ENCODE measurements at regions not wholly inside any gene's neighbourhood (a gene's known extent, or its start where the extent isn't known, plus 50 kb on each side); places are given as distances from the start of the nearest gene placed in this dataset.
"Not testable (repeated sequence)": the region's sequence is repeated elsewhere in the genome, so short reads cannot be mapped to it uniquely, and the experiment has no call there.

GRCh38 chr12:107583551-107583950 is 102.0 kb upstream of the PWP1 start:
- no peak for DNase-seq (ENCODE audit: low read depth in 2 of 2)

DNA sequence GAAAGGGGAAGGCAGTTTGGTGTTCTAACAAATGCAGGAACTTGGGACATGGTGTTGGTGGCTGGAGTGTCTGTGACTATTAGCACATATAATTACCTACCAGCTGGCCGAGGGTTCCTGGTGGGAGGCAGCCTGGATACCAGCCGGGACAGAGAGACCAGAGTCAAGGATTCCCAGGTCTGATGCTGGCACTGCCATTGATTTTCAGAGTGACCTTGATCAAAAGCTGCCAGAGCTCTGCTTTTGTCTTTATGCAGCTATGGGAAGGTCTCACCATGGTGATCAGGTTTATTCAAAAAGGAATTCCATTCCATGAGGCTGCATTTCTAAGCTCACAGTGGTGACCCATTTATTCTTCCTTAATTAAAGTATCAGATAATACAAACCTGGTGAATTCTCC is 101.0 kb upstream of the PWP1 start:
- no peak for DNase-seq (ENCODE audit: low read depth in 2 of 2)

- no peak for DNase-seq (ENCODE audit: low read depth in 2 of 2)
Observed at GRCh38 chr12:107586256-107586970, 99.2 kb upstream of the PWP1 start.

- DNase-seq (ENCODE audit: low read depth in 2 of 2): no peak
Observed at GRCh38 chr12:107590413-107590812, 95.2 kb upstream of the PWP1 start.

DNA sequence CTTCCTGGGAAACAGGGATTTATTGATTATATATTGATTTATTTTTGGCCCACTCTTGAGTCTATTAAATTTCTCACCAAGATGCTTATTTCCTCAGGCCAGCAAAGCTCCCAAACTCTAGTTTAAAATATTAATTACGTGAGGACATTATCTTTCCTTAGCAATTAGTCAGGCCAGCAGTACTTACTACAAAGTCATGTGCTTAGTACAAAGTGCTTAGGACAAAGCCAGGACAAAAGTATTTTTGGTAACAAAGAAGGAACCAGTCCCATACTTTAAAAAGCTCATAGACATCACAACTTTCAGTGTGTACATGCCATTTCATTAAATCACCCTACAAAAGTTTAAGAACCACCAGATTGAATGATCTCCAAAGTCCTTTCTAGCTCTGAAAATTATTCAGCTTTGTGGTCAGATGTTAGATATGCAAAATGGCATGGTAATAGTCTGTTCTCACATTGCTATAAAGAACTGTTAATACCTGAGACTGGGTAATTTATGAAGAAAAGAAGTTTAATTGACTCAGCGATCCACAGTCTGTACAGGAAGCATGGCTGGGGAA is 94.7 kb upstream of the PWP1 start:
- DNase-seq (ENCODE audit: low read depth in 2 of 2): no peak

- no peak for DNase-seq (ENCODE audit: low read depth in 2 of 2)
Observed at GRCh38 chr12:107593713-107594381, 91.8 kb upstream of the PWP1 start.

DNA sequence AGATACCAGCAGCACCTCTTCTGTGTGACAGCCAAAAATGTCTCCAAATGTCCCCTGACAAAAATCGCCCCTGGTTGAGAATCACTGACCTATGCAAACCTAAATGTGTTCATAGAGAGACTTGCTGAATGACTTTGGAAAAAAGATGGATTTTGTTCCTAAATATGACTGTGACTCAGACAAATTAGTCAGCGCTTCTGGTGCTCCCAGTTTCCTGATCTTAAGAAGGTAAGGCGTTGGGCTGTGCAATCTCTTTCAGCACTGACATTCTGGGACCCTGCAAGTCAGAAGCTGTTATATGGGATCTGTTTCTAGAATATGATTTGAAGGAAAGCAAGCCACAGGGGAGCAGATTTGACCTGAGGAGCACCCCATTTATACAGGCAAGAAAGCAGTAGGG is 90.6 kb upstream of the PWP1 start:
- no peak for DNase-seq (ENCODE audit: low read depth in 2 of 2)

DNA sequence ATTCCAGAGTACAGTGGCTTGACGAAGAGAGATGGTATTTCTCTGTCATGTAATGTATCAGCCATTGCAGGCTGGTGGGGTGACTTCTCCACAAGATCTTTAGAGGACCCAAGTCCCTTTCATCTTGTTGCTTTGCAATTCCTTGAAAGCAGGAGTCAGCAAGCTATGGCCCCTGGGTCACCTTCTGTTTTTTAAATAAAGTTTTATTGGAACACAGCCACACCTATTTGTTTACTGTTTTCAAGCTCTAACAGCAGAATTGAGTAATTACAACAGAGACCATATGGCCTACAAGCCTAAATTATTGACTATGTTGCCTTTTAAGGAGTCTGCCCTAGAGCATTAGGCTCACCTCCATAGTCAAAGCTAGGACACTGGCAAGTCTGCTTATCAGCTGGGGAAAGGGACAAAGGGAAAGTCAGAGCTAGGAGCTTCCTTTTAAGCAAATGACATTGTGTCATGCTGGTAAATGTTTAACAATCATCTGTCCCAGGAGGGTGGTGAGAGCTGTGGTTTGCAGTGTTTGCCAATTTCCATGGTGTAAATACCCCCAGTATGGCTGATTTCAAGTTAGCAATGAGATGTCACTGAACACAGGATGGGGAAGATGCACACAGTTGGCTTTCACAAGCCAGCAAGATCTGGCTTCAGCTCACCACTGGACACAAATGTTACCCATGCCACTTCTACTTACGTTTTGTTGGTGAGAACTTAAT is 87.7 kb upstream of the PWP1 start:
- DNase-seq (ENCODE audit: low read depth in 2 of 2): no peak

GRCh38 chr12:107598906-107599305 is 86.7 kb upstream of the PWP1 start:
- no peak for DNase-seq (ENCODE audit: low read depth in 2 of 2)

GRCh38 chr12:107600581-107601144 is 84.9 kb upstream of the PWP1 start:
- DNase-seq (ENCODE audit: low read depth in 2 of 2): no peak

DNA sequence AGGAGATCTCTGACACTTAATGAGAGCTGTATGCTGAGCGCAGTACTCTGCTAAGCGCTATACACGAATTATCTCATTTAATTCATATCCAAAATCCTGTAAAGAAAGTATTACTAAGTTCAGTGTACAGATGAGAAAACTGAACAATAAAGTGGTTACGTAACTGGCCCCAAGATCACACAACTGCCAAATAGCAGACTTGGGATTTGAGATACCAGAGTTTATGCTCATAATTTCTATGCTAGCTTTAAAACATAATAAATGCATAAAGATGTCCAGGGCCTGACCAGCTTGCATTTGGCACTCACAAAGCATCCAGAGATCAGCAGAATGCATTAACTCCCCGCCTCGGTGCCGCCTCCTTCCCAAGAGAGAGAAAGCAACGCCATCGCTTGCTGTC is 83.2 kb upstream of the PWP1 start:
- DNase-seq (ENCODE audit: low read depth in 2 of 2): no peak

GRCh38 chr12:107605293-107605692 is 80.3 kb upstream of the PWP1 start:
- DNase-seq (ENCODE audit: low read depth in 2 of 2): no peak

DNA sequence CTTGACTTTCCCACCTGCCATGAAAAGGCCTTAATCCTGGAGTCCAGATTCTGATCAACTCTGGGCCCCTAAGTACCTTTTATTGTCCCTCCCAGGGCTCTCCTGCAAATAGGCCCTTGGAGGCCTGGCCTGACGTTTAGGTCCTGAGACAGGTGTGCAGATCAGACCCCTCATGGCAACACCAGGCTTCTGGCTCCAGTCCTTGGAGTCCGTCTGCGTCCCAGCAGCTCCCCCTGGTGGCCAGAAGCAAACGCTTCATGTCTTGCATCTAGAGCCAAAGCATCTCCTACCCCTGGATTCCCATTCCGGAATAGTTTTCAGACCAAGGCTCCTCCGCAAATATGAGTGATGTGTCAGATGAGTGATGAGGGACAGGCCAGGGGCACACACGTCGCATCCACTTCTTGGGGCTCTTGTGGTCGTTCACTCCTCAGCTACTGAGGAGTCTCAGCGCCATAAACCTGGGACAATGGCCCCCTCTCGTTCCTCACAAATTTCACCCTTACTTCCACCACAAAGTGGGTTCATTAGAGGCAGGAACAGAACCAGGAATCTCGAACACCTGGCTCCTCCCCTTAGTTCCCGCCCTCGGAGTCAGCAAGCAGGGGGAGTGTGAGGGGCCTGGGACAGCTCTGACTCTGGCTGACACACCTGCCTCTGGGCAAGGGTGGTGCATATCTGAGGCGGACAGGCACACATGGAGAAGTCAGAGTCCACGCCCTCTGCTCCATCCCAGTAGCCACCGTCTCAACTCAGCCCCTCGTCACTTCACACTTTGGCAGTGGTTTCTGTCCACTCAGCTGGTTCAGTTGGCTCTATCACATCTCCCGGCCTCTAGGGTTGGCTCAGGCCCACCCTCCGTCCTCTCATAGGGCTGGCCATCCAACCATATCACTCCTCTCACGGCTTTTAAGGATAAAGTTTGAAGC is 77.9 kb upstream of the PWP1 start:
- peak; percentile 71 to 81 for DNase-seq (ENCODE audit: low read depth in 2 of 2)

DNA sequence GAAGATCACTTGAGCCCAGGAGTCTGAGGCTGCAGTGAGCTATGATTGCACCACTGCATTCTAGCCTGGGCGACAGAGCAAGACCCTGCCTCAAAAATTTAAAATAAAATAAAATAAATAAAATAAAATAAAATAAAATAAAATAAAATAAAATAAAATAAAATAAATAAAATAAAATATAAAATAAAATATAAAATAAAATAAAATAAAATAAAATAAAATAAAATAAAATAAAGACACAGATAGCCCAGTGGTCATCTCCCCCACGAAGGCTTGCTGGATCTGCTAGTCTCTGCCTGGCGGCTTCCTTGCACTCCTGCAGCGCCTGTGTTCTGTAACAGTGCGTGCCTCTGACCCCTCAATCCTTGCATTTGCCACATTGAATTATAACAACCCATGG is 76.8 kb upstream of the PWP1 start:
- DNase-seq (ENCODE audit: low read depth in 2 of 2): not testable (repeated sequence)

DNA sequence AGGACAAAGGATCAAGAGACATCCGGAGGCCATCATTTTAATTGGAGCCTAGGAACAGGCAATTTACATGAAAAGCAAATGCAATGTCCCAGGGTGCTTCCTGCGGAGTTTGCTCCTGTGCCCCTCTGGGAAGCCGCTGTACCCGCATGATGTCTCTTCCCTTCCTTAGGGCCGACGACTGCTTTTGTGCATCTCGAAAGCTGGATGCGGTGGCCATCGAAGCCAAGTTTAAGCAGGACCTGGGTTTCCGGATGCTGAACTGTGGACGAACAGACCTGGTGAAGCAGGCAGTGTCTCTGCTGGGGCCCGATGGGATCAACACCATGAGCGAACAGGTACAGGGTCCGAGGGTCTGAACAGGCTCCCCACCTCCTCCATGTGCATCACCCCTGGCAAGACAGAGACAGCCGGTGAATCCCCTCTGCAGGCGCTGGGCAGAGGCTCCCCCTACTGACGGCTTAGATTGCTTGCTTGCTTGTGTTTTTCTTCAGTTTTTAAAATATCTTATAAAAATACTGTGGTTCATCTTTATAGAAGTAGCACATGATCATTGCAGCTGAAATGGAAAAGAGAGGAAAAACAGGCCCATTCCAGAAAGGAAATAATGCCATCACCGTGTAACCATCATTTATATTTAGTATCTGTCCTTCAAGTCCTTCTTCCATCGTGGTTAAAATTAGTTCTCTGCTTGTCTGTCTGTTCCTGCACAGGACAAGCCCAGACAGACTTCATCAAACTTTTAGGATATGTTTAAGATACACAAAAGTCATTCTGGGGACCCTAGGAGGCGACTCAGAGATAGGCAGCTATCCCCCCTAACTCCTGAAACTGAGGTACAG is 75.4 kb upstream of the PWP1 start:
- peak; percentile 7 for DNase-seq (ENCODE audit: low read depth in 2 of 2)

DNA sequence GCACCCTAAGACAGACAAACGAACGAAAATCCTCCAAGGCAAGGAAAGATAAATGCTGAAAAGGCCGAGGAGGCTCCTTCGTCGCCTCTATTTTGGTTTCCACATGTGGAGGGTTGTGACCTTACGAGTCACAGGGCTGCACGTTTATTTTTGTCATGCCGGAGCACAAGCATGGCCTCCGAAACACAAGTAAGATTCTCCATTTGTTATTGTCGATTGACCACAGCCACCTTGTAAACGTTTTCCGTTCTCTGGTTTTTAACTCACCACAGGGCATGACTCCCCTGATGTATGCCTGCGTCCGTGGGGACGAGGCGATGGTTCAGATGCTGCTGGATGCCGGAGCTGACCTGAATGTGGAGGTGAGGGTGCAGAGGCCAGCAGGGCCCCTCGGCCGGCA is 73.1 kb upstream of the PWP1 start:
- DNase-seq (ENCODE audit: low read depth in 2 of 2): no peak

- DNase-seq (ENCODE audit: low read depth in 2 of 2): no peak
Observed at GRCh38 chr12:107616941-107617340, 68.7 kb upstream of the PWP1 start.

DNA sequence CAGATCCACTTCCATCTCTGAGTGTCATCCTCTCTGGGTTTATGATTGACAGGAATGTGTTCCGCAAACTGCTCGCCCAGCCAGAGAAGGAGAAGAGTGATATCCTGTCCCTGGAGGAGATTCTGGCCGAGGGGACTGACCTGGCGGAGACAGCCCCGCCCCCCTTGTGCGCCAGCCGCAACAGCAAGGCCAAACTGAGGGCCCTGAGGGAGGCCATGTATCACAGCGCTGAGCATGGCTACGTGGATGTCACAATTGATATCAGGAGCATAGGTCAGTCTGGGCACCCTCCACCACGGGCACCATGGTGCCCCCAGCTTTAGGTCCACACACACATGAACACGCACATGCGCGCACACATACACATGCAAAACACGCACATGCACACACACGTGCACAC is 67.5 kb upstream of the PWP1 start:
- DNase-seq (ENCODE audit: low read depth in 2 of 2): no peak

- DNase-seq (ENCODE audit: low read depth in 2 of 2): no peak
Observed at GRCh38 chr12:107619831-107620230, 65.8 kb upstream of the PWP1 start.

GRCh38 chr12:107622001-107622400 is 63.6 kb upstream of the PWP1 start:
- no peak for DNase-seq (ENCODE audit: low read depth in 2 of 2)
